Suprapubic skin (tissue), 3 donors: ENCODE measurements at regions not wholly inside any gene's neighbourhood (a gene's known extent, or its start where the extent isn't known, plus 50 kb on each side); places are given as distances from the start of the nearest gene placed in this dataset.

Experiments
- POLR2A ChIP-seq, 2 donors: fragments of 450-650 bp; IDR thresholded peaks; one replicate each; pipeline ENCODE4 v1.6.1; 2017; ENCODE audit warnings: antibody characterized with exemption in 2 of 2, mild to moderate bottlenecking in 2 of 2, moderate library complexity in 2 of 2
- TF ChIP-seq, protein P1 (sequence below), 2 donors: fragments of 200-600 bp in 1 of 2; fragments of 450-650 bp in 1 of 2; sonication (generic) in 1 of 2; IDR thresholded peaks; one replicate each; pipeline ENCODE4 v1.5.1; 2016 to 2019; ENCODE audit warnings: antibody characterized with exemption in 2 of 2, mild to moderate bottlenecking in 1 of 2, moderate library complexity in 1 of 2

DNA sequence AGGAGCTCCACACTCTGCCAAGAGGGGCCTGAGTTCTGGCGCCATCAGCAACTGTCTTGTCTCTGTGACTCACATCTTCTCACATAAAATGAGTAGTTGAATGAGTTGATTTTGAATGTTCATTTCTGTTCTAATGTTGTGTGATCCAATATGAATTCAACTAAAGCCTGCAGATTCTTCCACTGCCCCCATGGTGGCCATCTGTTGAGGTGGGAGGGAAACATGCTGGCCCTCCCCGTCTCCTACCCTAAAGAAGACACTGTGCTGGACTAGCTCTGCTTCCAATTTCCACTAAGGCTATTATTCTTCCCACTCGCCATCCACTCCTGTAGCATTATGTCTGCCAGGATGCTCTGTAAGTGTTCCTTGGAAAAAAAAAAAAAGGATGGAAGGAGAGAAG lies 555.6 kb upstream of the LARGE1 start:
- TF ChIP-seq, protein P1, sequence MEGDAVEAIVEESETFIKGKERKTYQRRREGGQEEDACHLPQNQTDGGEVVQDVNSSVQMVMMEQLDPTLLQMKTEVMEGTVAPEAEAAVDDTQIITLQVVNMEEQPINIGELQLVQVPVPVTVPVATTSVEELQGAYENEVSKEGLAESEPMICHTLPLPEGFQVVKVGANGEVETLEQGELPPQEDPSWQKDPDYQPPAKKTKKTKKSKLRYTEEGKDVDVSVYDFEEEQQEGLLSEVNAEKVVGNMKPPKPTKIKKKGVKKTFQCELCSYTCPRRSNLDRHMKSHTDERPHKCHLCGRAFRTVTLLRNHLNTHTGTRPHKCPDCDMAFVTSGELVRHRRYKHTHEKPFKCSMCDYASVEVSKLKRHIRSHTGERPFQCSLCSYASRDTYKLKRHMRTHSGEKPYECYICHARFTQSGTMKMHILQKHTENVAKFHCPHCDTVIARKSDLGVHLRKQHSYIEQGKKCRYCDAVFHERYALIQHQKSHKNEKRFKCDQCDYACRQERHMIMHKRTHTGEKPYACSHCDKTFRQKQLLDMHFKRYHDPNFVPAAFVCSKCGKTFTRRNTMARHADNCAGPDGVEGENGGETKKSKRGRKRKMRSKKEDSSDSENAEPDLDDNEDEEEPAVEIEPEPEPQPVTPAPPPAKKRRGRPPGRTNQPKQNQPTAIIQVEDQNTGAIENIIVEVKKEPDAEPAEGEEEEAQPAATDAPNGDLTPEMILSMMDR (IDR thresholded peaks at IDR 0.05), result no peak
- TF ChIP-seq POLR2A (IDR thresholded peaks at IDR 0.05), result no peak
